ENCODE measurements at regions not wholly inside any gene's neighbourhood (a gene's known extent, or its start where the extent isn't known, plus 50 kb on each side); places are given as distances from the start of the nearest gene placed in this dataset.
"Not testable (repeated sequence)": the region's sequence is repeated elsewhere in the genome, so short reads cannot be mapped to it uniquely, and the experiment has no call there.

GRCh38 chr6:139531148-139532115, 157.0 kb upstream of the CITED2 start:
- peak; percentile 75 for DNase-seq

GRCh38 chr6:139530561-139530960, 156.1 kb upstream of the CITED2 start:
- DNase-seq, result peak; percentile 11

DNA sequence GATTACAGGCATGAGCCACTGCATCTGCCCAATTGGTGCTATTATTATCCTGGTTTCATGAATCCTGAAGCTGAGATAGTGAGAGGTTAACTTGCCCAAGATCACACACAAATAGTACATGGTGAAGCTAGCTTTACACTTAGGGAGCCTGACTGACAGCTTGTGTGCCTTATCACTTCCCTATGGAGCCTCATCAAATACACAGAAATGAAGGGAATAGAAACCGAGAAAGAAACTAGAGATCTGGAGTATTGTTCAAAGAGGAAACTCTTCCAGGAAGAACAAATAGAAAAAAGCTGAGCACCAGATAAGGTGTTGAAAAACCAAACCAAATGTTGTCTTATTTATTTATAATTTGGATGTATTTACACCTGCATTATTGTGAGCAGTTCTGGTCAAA, 155.0 kb upstream of the CITED2 start:
- DNase-seq, result no peak

DNA sequence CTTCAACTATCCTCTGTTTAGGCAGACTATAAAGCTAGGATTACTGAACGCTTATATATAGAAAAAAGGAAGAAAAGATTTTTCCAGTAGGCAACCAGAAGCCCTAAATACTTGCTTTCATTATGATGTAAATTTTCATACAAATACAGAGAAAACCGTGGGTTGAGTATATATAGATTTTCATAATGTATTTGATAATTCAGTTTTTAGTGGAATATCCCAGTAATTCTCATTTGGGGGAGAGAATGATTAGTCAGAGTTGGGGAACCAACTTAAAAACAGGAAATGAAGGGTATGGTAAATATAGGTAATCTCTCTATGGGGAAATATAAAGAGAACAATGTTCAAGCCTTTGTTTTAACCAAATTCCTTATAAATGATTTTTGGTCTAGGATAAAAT, 154.0 kb upstream of the CITED2 start:
- DNase-seq, result no peak

- DNase-seq, result no peak
These were observed 151.0 kb upstream of the CITED2 start for GRCh38 chr6:139525415-139525814.

DNA sequence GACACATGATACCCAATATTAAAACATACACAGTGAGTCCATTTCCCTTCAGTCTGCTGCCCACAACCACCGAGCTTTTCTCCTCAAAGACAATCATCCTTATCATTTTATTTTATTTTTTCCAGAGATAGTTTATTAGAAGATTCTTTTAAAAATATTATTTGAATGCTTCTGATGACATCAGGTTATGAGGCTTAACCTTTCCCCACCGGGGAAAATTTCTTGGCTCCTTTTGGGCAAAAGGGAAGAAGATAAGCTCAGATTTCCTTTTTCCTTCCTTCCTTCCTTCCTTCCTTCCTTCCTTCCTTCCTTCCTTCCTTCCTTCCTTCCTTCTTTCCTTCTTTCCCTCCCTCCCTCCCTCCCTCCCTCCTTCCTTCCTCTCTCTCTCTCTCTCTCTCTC, 149.5 kb upstream of the CITED2 start:
- no peak for DNase-seq

- no peak for DNase-seq
These were observed 148.2 kb upstream of the CITED2 start for GRCh38 chr6:139522511-139523220.

DNA sequence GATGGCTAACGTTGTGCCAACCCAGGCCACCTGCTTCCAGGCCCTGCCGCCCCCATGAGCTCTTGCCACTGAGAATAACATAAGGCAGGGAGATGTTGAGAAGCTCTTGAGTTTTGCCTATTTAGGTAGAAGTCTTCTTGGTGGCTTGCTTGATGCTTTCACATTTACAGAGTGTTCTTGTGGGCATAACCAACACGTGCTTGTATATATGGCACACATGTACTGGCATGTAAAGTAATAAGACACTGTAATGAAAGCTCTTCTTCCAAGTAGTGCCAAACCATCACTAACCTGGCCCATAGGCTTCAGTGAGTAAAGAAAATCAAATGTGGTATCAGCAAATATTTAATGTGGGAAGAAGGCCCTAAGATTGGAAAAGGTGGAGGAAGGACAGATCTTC, 146.9 kb upstream of the CITED2 start:
- no peak for DNase-seq

DNA sequence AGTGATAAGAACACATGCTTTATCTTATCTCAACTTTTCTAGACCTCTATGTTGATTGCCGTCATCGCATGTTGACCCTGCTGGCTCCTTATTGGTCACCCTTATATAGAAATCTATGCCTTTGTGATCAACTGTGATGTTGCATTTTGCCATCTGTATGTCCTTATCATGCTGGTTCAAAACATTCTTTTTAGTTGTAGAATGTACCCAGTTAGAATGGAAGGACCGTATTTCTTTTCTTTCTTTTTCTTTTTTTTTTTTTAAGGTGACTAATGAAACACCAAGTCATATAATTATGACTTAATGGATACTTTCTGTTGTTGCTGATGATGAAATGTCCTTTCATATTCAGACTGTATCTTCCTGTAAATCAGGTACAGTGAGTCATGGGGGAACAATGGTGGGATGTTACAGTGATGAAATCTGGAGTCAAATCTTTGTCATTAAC, 145.9 kb upstream of the CITED2 start:
- no peak for DNase-seq

GRCh38 chr6:139519571-139520031, 145.2 kb upstream of the CITED2 start:
- no peak for DNase-seq

DNA sequence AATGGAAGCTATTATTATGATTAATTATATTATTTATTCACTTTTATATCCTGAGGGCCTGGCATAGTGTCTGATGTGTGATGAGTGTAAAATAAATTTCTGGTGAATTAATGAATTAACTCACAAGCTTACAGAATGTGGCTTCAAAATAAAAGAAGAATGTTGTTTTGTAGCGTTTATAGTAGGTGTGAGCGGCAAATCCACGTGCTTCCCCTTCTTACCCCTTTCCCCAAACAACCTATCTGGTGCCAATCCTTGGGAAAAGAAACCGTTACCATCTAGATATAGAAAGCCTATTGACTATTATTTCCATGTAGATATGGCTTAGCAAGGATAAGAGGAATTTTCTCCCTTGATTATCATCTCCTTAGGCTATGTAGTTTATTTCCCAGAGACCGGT, 144.6 kb upstream of the CITED2 start:
- DNase-seq, result no peak

DNA sequence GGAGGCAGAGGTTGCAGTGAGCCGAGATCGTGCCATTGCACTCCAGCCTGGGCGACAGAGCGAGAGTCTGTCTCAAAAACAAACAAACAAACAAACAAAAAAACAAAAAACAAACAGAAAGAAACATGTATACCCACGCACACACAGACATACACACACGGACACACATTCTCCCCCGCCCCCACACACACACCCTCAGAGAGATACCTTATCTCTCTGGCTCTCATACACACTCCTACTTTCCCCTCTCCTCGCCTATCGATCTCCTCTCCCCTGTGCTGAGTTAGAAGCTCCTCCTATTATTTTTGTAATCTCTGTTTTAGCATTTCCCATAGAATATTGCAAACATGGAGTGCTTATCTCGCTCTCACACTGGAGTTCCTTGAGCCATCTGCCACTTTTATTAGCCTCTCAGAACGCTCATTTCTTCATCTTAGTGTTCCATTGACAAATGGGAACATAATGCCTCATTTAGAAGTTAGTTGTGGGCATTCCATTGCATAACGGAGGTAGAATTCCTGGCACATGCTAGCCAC, 144.2 kb upstream of the CITED2 start:
- no peak for DNase-seq

DNA sequence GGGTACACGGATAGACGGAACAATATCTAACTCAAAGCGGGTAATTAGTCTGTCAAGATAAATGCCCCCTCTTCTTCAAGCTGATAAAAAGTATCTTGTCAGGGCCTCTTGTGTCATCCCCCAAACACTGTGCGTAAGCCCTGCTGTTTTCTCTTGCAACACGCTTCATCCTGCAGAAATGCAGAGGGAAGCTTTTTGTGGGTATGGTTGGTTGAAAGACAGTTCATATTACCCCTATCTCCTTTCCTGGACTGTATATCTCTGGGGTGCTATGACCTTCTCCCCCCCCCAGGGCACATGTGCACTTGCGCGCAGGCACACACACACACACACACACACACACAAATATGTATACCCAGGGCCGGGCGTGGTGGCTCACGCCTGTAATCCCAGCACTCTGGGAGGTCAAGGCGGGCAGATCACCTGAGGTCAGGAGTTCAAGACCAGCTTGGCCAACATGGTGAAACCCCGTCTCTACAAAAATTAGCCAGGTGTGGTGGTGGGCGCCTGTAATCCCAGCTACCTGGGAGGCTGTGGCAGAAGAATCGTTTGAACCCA, 143.6 kb upstream of the CITED2 start:
- DNase-seq, result not testable (repeated sequence)

- DNase-seq, result no peak
These were observed 141.1 kb upstream of the CITED2 start for GRCh38 chr6:139515511-139515910.

- no peak for DNase-seq
These were observed 140.4 kb upstream of the CITED2 start for GRCh38 chr6:139514819-139515218.

GRCh38 chr6:139510040-139510790, 135.8 kb upstream of the CITED2 start:
- no peak for DNase-seq

GRCh38 chr6:139509167-139509566, 134.7 kb upstream of the CITED2 start:
- no peak for DNase-seq

GRCh38 chr6:139508576-139508975, 134.1 kb upstream of the CITED2 start:
- DNase-seq, result no peak

- no peak for DNase-seq
These were observed 133.6 kb upstream of the CITED2 start for GRCh38 chr6:139508023-139508422.

GRCh38 chr6:139500977-139501376, 126.5 kb upstream of the CITED2 start:
- no peak for DNase-seq

- DNase-seq, result no peak
These were observed 124.3 kb upstream of the CITED2 start for GRCh38 chr6:139498715-139499114.

DNA sequence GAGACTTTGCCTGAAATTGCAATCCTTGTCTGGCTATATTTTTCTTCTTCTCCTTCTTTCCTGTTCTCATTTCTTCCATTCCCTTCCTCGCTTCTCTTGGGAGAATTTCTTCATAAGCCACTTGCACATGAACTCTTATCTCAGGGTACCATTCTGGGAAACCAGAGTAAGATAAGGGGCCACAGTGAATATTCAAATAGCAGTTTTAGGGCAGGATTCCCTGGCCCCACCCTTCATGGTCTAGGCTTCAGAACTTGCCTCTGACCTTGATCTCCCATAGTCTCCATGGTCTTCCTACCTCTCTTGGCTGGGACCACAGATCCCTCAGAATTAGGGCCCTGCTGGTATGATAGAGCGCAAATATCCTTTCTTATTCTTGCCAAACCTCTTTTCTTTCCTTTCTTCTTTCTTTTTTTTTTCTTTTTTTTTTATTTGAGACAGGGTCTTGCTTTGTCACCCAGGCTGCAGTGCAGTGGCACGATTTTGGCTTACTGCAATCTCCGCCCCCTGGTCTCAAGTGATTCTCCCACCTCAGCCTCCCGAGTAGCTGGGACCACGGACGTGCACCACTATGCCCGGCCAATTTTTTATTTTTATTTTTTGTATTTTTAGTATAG, 123.0 kb upstream of the CITED2 start:
- DNase-seq, result no peak

Data from CD4-positive, alpha-beta T cell treated with Interleukin-21 for 1 hour (primary cell).